Activated T-helper 1 cell treated with anti-CD3 and anti-CD28 coated beads, Interleukin-12 subunit alpha, Interleukin-12 subunit beta, Interleukin-2, Interleukin-4 antibody, amounts not matched to agents 30 ng/mL and 10 ng/mL and 1 ng/mL, durations not matched to agents 14 hours and 24 hours and 36 hours (primary cell): ENCODE measurements at regions not wholly inside any gene's neighbourhood (a gene's known extent, or its start where the extent isn't known, plus 50 kb on each side); places are given as distances from the start of the nearest gene placed in this dataset.
"Not testable (repeated sequence)": the region's sequence is repeated elsewhere in the genome, so short reads cannot be mapped to it uniquely, and the experiment has no call there.

ENCODE experiments used
- DNase-seq: peaks from one replicate; pipeline ENCODE4 v3.0.0; 2021; ENCODE audit warnings: low spot score
- H3K27ac Mint-ChIP-seq: one replicate; pipeline ENCODE4 v1.8.0; 2021; ENCODE audit warnings: mild to moderate bottlenecking, mixed read lengths
- H3K27me3 Mint-ChIP-seq: one replicate; pipeline ENCODE4 v1.8.0; 2022; ENCODE audit warnings: mild to moderate bottlenecking, moderate library complexity, mixed read lengths; ENCODE audit not compliant: insufficient read depth
- H3K36me3 Mint-ChIP-seq: one replicate; pipeline ENCODE4 v1.8.0; 2021; ENCODE audit warnings: low read depth, mixed read lengths
- H3K4me1 Mint-ChIP-seq: one replicate; pipeline ENCODE4 v1.8.0; 2021; ENCODE audit warnings: low read depth, mixed read lengths
- H3K4me3 Mint-ChIP-seq: one replicate; pipeline ENCODE4 v1.8.0; 2021; ENCODE audit warnings: mild to moderate bottlenecking, moderate library complexity, mixed read lengths
- H3K9me3 Mint-ChIP-seq: one replicate; pipeline ENCODE4 v1.8.0; 2021; ENCODE audit warnings: mixed read lengths
- intact Hi-C: fragments of 100-400 bp; cut with micrococcal nuclease; formaldehyde crosslinking; loops from one replicate; pipeline ENCODE4 v1.15.1; 2024

- intact Hi-C loops: loop anchor here (2.0 kb wide), 1 partner anchor 19 kb away; no protein-coding TSS in a partner anchor
- no peak for DNase-seq
- H3K27me3 Mint-ChIP-seq: no peaks in the 10 kb centered on the region
- no peak overlapping the region for H3K27ac Mint-ChIP-seq
- H3K9me3 Mint-ChIP-seq: no peaks in the 10 kb centered on the region
- peak overlapping the region; percentile 10 for H3K4me3 Mint-ChIP-seq
- no peaks in the 10 kb centered on the region for H3K36me3 Mint-ChIP-seq
- peaks cover 50% of the 10 kb centered on the region for H3K4me1 Mint-ChIP-seq
Measured at GRCh38 chr21:39003982-39004633, 179.1 kb downstream of the PSMG1 start.

DNA sequence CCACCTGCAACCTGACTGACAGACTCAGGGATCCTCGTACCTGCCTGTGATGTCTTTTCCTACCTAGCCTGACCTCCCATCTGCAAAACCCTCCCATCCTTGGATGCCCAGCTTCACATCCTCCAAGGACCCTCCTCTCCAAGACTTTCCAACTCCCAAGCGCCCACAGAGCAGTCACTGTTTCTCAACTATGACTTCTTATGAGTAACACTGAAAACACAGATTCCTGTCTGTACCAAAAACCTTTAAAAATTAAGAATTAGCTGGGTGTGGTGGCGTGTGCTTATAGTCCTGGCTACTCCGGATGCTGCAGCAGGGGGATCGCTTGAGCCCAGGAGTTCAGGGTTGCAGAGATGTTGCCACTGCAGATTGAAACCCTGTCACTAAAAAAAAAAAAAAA lies 181.9 kb downstream of the PSMG1 start:
- H3K4me3 Mint-ChIP-seq: no peak overlapping the region
- H3K27me3 Mint-ChIP-seq: peaks cover 8% of the 10 kb centered on the region
- H3K27ac Mint-ChIP-seq: peak overlapping the region; percentile 19
- intact Hi-C loops: no loop called here
- peaks cover 52% of the 10 kb centered on the region for H3K4me1 Mint-ChIP-seq
- no peaks in the 10 kb centered on the region for H3K36me3 Mint-ChIP-seq
- H3K9me3 Mint-ChIP-seq: no peaks in the 10 kb centered on the region
- no peak for DNase-seq

GRCh38 chr21:39000496-39000895 lies 182.8 kb downstream of the PSMG1 start:
- Mint-ChIP-seq H3K4me1 (peaks cover 51% of the 10 kb centered on the region), H3K36me3 (no peaks in the 10 kb centered on the region), H3K27me3 (peaks cover 8% of the 10 kb centered on the region), H3K27ac (peak overlapping the region; percentile 56), H3K4me3 (no peak overlapping the region), H3K9me3 (no peaks in the 10 kb centered on the region)
- intact Hi-C loops: no loop called here
- DNase-seq: no peak

DNA sequence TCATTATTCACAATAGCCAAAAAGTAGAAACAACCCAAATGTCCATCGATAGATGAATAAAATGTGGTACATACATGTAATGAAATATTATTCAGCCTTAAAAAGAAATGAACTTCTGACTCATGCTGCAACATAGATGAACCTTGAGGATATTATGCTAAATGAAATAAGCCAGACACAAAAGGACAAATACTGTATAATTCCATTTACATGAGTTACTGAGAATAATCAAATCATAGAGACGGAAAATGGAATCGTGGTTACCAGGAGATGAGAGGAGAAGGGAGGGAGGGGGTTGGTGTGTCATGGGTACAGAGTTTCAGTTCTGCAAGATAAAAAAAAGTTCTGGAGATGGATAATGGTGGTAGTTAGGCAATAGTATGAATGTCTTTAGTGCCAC lies 184.1 kb downstream of the PSMG1 start:
- peaks cover 37% of the 10 kb centered on the region for H3K4me1 Mint-ChIP-seq
- DNase-seq: no peak

GRCh38 chr21:38998281-38998680 lies 185.0 kb downstream of the PSMG1 start:
- H3K36me3 Mint-ChIP-seq, H3K4me3 Mint-ChIP-seq, intact Hi-C loops, H3K27me3 Mint-ChIP-seq, DNase-seq, H3K9me3 Mint-ChIP-seq, H3K27ac Mint-ChIP-seq: not testable (repeated sequence)
- H3K4me1 Mint-ChIP-seq: peaks cover 29% of the 10 kb centered on the region

More for the DNA sequence above, 184.1 kb downstream of the PSMG1 start:
- Mint-ChIP-seq H3K4me3 (no peak overlapping the region), H3K27me3 (peaks cover 8% of the 10 kb centered on the region), H3K27ac (no peak overlapping the region), H3K36me3 (no peaks in the 10 kb centered on the region), H3K9me3 (no peaks in the 10 kb centered on the region)
- intact Hi-C loops: no loop called here

DNA sequence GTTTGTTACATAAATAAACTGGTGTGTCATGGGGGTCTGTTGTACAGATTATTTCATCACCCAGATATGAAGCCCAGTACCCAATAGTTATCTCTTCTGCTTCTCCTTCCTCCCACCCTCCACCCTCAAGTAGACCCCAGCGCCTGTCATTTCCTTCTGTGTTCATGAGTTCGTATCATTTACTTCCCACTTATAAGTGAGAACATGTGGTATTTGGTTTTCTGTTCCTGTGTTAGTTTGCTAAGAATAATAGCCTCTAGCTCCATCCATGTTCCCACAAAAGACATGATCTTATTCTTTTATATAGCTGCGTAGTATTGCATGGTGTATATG lies 185.4 kb downstream of the PSMG1 start:
- H3K36me3 Mint-ChIP-seq, DNase-seq, H3K27ac Mint-ChIP-seq, H3K9me3 Mint-ChIP-seq, H3K27me3 Mint-ChIP-seq, H3K4me3 Mint-ChIP-seq, intact Hi-C loops: not testable (repeated sequence)
- peaks cover 26% of the 10 kb centered on the region for H3K4me1 Mint-ChIP-seq

DNA sequence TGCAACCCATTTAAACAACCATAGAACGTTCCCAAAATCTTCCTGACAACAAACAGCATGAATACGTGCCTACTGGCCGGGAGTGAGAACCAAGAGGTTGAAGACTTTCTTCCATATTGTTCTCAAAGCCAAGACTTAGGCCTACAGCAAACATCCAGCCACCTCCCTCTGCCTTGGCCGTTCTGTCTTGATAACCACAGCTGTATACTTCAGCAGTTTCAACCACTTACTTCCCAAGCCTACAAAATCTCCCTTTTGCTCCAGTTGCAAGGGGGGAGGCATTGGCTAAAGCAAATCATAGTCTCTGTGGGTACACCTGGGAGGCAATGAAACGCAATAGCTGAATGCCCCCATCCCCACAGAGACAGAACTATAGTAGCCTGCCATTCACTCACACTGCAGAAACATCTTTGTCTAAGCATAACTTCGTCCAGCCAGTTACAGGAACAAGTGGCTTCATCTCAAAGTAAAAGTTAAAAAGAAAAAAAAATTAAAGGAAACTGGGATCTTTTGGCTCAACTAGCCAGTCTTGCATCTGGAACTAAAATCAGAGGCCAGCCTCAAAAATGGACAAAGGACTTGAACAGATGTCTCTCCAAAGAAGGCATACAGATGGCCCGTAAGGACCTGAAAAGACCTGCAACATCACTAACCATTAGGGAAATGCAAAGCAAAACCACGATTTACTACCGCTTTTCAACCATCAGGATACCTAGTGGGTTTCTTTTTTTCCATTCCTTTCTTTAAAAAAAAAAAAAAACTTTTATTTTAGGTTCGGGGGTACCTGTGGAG lies 186.0 kb downstream of the PSMG1 start:
- Mint-ChIP-seq H3K27ac (no peak overlapping the region), H3K27me3 (peaks cover 8% of the 10 kb centered on the region), H3K4me3 (no peak overlapping the region), H3K36me3 (no peaks in the 10 kb centered on the region), H3K9me3 (no peaks in the 10 kb centered on the region), H3K4me1 (peaks cover 26% of the 10 kb centered on the region)
- no peak for DNase-seq
- intact Hi-C loops: no loop called here

DNA sequence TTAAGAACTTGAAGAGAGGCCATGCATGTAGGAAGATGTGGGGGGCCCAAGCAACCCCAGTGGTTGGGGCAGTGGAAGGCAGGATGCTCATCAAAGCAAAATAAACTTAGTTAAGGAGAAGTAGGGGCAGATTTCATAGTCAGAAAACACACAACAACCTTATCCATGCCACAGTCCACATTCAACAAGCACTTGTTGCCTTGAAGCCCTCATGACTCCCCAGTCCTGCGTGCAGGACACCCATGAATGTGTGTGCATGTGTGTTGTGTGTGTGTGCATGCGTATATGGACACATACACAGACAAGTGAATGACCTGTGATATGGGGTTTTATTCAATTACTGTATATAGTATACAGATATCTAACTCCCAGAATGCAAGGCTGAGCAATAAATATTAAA lies 186.9 kb downstream of the PSMG1 start:
- H3K9me3 Mint-ChIP-seq: no peaks in the 10 kb centered on the region
- peaks cover 8% of the 10 kb centered on the region for H3K27me3 Mint-ChIP-seq
- H3K36me3 Mint-ChIP-seq: no peaks in the 10 kb centered on the region
- intact Hi-C loops: no loop called here
- H3K27ac Mint-ChIP-seq: no peak overlapping the region
- H3K4me1 Mint-ChIP-seq: peaks cover 24% of the 10 kb centered on the region
- no peak overlapping the region for H3K4me3 Mint-ChIP-seq
- no peak for DNase-seq

GRCh38 chr21:38995731-38996130 lies 187.5 kb downstream of the PSMG1 start:
- Mint-ChIP-seq H3K27ac (no peak overlapping the region), H3K36me3 (no peaks in the 10 kb centered on the region), H3K9me3 (no peaks in the 10 kb centered on the region), H3K4me1 (peaks cover 18% of the 10 kb centered on the region), H3K4me3 (no peak overlapping the region), H3K27me3 (peaks cover 8% of the 10 kb centered on the region)
- intact Hi-C loops: no loop called here
- no peak for DNase-seq

GRCh38 chr21:38995071-38995669 lies 188.1 kb downstream of the PSMG1 start:
- Mint-ChIP-seq H3K27me3 (peaks cover 8% of the 10 kb centered on the region), H3K27ac (no peak overlapping the region), H3K4me3 (no peak overlapping the region), H3K36me3 (no peaks in the 10 kb centered on the region), H3K4me1 (peaks cover 13% of the 10 kb centered on the region), H3K9me3 (no peaks in the 10 kb centered on the region)
- intact Hi-C loops: no loop called here
- DNase-seq: no peak

DNA sequence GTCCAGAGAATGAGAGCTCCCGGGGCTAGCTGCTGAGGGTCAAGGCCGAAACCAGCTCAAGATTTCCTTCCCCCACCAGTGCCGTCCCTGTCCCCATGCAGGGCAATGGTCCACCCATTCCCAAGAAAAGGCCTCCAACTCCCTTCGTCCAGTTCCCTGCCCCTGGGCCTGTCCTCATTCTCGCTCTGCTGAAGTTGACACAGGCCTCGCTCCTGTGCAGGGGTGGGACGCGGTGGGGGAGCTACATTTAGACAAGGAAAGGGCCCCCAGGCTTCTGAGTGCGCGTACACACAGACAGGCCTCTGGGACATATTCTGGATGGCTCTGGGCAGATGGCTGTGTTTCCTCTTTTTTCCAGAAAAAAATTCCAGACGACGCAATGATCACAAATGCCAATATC lies 188.3 kb downstream of the ETS2 start:
- no peak overlapping the region for H3K27ac Mint-ChIP-seq
- no peaks in the 10 kb centered on the region for H3K9me3 Mint-ChIP-seq
- intact Hi-C loops: no loop called here
- peaks cover 1% of the 10 kb centered on the region for H3K4me1 Mint-ChIP-seq
- no peak overlapping the region for H3K4me3 Mint-ChIP-seq
- no peaks in the 10 kb centered on the region for H3K36me3 Mint-ChIP-seq
- DNase-seq: no peak
- peaks cover 8% of the 10 kb centered on the region for H3K27me3 Mint-ChIP-seq

GRCh38 chr21:38993561-38993960 lies 187.8 kb downstream of the ETS2 start:
- Mint-ChIP-seq H3K4me1 (no peaks in the 10 kb centered on the region), H3K27me3 (peaks cover 9% of the 10 kb centered on the region), H3K9me3 (no peaks in the 10 kb centered on the region), H3K4me3 (no peak overlapping the region), H3K36me3 (no peaks in the 10 kb centered on the region), H3K27ac (no peak overlapping the region)
- intact Hi-C loops: no loop called here
- no peak for DNase-seq

DNA sequence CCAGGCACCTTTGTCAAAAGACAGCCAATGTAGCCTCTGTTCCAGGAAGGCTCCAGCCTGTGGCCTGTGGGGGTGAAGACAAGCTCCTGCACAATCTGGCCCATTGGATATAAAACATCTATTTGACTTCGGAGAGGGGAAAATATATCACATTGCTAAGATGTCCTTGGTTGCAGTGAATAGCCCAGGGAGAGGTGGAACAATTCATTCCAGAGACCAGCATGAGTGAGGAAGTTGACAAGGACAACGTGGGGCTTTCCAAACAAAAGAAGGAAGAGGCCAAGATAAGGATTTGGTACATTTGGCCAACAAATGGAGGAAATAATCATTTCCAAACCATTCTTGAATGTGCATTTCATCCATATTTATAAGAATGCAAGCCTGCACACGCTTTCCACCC lies 187.0 kb downstream of the ETS2 start:
- Mint-ChIP-seq H3K4me3 (no peak overlapping the region), H3K27me3 (peaks cover 11% of the 10 kb centered on the region)
- no peak for DNase-seq

More for the DNA sequence above, 187.0 kb downstream of the ETS2 start:
- Mint-ChIP-seq H3K9me3 (no peaks in the 10 kb centered on the region), H3K4me1 (no peaks in the 10 kb centered on the region), H3K27ac (no peak overlapping the region), H3K36me3 (no peaks in the 10 kb centered on the region)
- intact Hi-C loops: no loop called here
